SK-N-SH treated with all-trans-retinoic acid at 6 μM for 48 hours (cell line): ENCODE measurements at regions not wholly inside any gene's neighbourhood (a gene's known extent, or its start where the extent isn't known, plus 50 kb on each side); places are given as distances from the start of the nearest gene placed in this dataset.

Source experiments
- ATAC-seq: fragments of 200-7000 bp; cut with Tn5 transposase; 3 replicates; pipeline ENCODE4 v1.9.1; 2020; ENCODE audit warnings: mild to moderate bottlenecking, moderate library complexity
- BACH2 ChIP-seq: fragments of 250-450 bp; sonication (Bioruptor Pico); IDR thresholded peaks from 2 replicates; pipeline ENCODE4 v1.9.0; 2021; ENCODE audit warnings: mild to moderate bottlenecking, borderline replicate concordance
- CSDC2 ChIP-seq: fragments of 250-450 bp; sonication (Bioruptor Pico); IDR thresholded peaks from 2 replicates; pipeline ENCODE4 v1.5.0; 2020; ENCODE audit warnings: mild to moderate bottlenecking, moderate library complexity
- ESRRG ChIP-seq: fragments of 250-450 bp; sonication (Bioruptor Pico); IDR thresholded peaks from 2 replicates; pipeline ENCODE4 v1.6.1; 2021; ENCODE audit warnings: mild to moderate bottlenecking
- ISL1 ChIP-seq: fragments of 250-450 bp; sonication (Bioruptor Pico); IDR thresholded peaks from 2 replicates; pipeline ENCODE4 v2.1.2; 2022; ENCODE audit warnings: mild to moderate bottlenecking, moderate library complexity
- OSR1 ChIP-seq: fragments of 250-450 bp; sonication (Bioruptor Pico); IDR thresholded peaks from 2 replicates; pipeline ENCODE4 v1.8.0; 2022; ENCODE audit warnings: moderate library complexity, mild to moderate bottlenecking, inconsistent platforms
- PPARA ChIP-seq: fragments of 250-450 bp; sonication (Bioruptor Pico); IDR thresholded peaks from 2 replicates; pipeline ENCODE4 v1.5.0; 2020; ENCODE audit warnings: mild to moderate bottlenecking, borderline replicate concordance
- RARB ChIP-seq: fragments of 250-450 bp; sonication (Bioruptor Pico); IDR thresholded peaks from 2 replicates; pipeline ENCODE4 v1.8.0; 2021; ENCODE audit warnings: mild to moderate bottlenecking, moderate library complexity
- SNAI2 ChIP-seq: fragments of 250-450 bp; sonication (Bioruptor Pico); IDR thresholded peaks from 2 replicates; pipeline ENCODE4 v1.5.0; 2020; ENCODE audit warnings: mild to moderate bottlenecking, moderate library complexity
- TCF4 ChIP-seq: fragments of 250-450 bp; sonication (Bioruptor Pico); IDR thresholded peaks from 2 replicates; pipeline ENCODE4 v1.8.0; 2021; ENCODE audit warnings: mild to moderate bottlenecking, moderate library complexity, borderline replicate concordance
- TOX ChIP-seq: fragments of 250-450 bp; sonication (Bioruptor Pico); IDR thresholded peaks from 2 replicates; pipeline ENCODE4 v1.8.0; 2021; ENCODE audit warnings: mild to moderate bottlenecking, moderate library complexity, borderline replicate concordance
- ZC3H10 ChIP-seq: fragments of 250-450 bp; sonication (Bioruptor Pico); IDR thresholded peaks from 2 replicates; pipeline ENCODE4 v1.5.1; 2021; ENCODE audit warnings: mild to moderate bottlenecking, moderate library complexity
- ZFP3 ChIP-seq: fragments of 250-450 bp; sonication (Bioruptor Pico); IDR thresholded peaks from 2 replicates; pipeline ENCODE4 v1.5.0; 2020; ENCODE audit warnings: mild to moderate bottlenecking, moderate library complexity
- ZFP30 ChIP-seq: fragments of 450-650 bp; formaldehyde crosslinking; IDR thresholded peaks from 2 replicates; pipeline ENCODE4 v1.5.0; 2022; ENCODE audit warnings: mild to moderate bottlenecking, moderate library complexity
- ZNF70 ChIP-seq: fragments of 450-650 bp; formaldehyde crosslinking; IDR thresholded peaks from 2 replicates; pipeline ENCODE4 v1.5.0; 2020; ENCODE audit warnings: mild to moderate bottlenecking, moderate library complexity
- TF ChIP-seq, protein P1 (sequence below): fragments of 250-450 bp; sonication (Bioruptor Pico); IDR thresholded peaks from 2 replicates; pipeline ENCODE4 v1.8.0; 2021; ENCODE audit warnings: low read depth, mild to moderate bottlenecking, moderate library complexity, borderline replicate concordance
- TF ChIP-seq, protein P2 (sequence below): fragments of 250-450 bp; sonication (Bioruptor Pico); IDR thresholded peaks from 2 replicates; pipeline ENCODE4 v1.5.1; 2020; ENCODE audit warnings: low read depth, mild to moderate bottlenecking, moderate library complexity
- TF ChIP-seq, protein P3 (sequence below): fragments of 250-450 bp; sonication (Bioruptor Pico); IDR thresholded peaks from 2 replicates; pipeline ENCODE4 v1.5.1; 2021; ENCODE audit warnings: mild to moderate bottlenecking, moderate library complexity
- TF ChIP-seq, protein P4 (sequence below): fragments of 250-450 bp; sonication (Bioruptor Pico); IDR thresholded peaks from 2 replicates; pipeline ENCODE4 v1.8.0; 2020; ENCODE audit warnings: mild to moderate bottlenecking, moderate library complexity, borderline replicate concordance
- TF ChIP-seq, protein P5 (sequence below): fragments of 250-450 bp; sonication (Bioruptor Pico); IDR thresholded peaks from 2 replicates; pipeline ENCODE4 v1.5.0; 2020; ENCODE audit warnings: mild to moderate bottlenecking, moderate library complexity

DNA sequence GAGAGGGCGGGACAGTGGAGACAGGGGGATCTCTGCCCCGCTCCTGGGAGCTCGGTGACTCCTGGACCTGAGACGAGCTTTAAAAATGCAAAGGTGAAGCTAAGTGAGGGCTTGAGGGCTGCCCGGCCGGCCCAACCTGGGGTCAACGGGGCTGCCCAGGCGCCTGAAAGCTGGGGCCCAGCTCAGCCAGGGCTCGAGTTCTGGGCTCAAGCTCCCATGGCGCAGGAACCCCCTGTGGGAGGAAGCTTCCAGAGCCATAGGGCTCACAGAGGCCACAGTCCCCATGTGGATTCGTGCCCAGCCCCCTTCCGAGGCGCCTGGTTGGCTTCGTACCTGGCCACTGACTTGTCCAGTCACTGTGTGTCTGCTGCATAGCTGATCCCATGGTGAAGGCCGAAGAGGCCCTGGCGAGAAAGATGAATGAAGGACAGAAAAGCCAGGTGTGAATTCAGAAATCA, 75.8 kb upstream of the GSE1 start (continued):
- TF ChIP-seq, protein P1, sequence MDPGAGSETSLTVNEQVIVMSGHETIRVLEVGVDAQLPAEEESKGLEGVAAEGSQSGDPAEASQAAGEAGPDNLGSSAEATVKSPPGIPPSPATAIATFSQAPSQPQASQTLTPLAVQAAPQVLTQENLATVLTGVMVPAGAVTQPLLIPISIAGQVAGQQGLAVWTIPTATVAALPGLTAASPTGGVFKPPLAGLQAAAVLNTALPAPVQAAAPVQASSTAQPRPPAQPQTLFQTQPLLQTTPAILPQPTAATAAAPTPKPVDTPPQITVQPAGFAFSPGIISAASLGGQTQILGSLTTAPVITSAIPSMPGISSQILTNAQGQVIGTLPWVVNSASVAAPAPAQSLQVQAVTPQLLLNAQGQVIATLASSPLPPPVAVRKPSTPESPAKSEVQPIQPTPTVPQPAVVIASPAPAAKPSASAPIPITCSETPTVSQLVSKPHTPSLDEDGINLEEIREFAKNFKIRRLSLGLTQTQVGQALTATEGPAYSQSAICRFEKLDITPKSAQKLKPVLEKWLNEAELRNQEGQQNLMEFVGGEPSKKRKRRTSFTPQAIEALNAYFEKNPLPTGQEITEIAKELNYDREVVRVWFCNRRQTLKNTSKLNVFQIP (CRISPR knock-in tag), result no peak
- TF ChIP-seq RARB (CRISPR knock-in tag) (no peak), ZFP3 (CRISPR knock-in tag) (no peak), ZC3H10 (no peak), SNAI2 (no peak)
- TF ChIP-seq, protein P2, sequence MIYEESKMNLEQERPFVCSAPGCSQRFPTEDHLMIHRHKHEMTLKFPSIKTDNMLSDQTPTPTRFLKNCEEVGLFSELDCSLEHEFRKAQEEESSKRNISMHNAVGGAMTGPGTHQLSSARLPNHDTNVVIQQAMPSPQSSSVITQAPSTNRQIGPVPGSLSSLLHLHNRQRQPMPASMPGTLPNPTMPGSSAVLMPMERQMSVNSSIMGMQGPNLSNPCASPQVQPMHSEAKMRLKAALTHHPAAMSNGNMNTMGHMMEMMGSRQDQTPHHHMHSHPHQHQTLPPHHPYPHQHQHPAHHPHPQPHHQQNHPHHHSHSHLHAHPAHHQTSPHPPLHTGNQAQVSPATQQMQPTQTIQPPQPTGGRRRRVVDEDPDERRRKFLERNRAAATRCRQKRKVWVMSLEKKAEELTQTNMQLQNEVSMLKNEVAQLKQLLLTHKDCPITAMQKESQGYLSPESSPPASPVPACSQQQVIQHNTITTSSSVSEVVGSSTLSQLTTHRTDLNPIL (CRISPR knock-in tag), result no peak
- TF ChIP-seq, protein P3, sequence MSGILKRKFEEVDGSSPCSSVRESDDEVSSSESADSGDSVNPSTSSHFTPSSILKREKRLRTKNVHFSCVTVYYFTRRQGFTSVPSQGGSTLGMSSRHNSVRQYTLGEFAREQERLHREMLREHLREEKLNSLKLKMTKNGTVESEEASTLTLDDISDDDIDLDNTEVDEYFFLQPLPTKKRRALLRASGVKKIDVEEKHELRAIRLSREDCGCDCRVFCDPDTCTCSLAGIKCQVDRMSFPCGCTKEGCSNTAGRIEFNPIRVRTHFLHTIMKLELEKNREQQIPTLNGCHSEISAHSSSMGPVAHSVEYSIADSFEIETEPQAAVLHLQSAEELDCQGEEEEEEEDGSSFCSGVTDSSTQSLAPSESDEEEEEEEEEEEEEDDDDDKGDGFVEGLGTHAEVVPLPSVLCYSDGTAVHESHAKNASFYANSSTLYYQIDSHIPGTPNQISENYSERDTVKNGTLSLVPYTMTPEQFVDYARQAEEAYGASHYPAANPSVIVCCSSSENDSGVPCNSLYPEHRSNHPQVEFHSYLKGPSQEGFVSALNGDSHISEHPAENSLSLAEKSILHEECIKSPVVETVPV (CRISPR knock-in tag), result no peak

DNA sequence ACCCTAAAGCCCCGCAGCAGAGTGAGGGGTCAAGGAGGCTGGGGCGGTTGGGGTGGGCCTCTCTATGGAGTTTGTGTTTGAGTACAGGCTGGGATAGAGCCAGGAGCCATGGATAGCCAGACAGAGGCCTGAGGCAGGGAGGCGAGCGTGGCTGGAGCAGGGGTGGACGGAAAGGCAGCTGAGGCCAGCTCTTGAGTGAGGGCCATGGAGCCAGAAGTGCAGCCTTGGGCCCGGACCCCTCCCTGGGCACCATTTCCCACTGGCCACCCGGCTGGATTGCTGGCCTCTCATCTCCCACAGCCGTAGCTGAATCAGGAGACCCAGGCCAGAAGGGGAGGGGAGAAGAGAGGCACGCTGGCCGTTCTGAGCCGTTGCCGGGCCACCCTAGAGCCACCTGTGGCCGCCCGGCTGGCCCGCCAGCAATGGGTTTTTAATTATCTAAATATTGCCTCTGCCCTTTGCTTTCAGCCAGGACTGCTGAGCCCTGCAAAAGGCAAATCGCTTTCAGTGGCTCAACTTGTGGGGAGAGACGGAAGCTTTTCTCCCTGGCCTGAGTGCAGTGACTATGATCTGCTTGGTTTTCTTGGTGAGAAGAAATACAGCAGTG, 75.2 kb upstream of the GSE1 start:
- TF ChIP-seq, protein P3 (CRISPR knock-in tag), result no peak
- TF ChIP-seq, protein P4, sequence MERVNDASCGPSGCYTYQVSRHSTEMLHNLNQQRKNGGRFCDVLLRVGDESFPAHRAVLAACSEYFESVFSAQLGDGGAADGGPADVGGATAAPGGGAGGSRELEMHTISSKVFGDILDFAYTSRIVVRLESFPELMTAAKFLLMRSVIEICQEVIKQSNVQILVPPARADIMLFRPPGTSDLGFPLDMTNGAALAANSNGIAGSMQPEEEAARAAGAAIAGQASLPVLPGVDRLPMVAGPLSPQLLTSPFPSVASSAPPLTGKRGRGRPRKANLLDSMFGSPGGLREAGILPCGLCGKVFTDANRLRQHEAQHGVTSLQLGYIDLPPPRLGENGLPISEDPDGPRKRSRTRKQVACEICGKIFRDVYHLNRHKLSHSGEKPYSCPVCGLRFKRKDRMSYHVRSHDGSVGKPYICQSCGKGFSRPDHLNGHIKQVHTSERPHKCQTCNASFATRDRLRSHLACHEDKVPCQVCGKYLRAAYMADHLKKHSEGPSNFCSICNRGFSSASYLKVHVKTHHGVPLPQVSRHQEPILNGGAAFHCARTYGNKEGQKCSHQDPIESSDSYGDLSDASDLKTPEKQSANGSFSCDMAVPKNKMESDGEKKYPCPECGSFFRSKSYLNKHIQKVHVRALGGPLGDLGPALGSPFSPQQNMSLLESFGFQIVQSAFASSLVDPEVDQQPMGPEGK (CRISPR knock-in tag), result no peak
- no peak for TF ChIP-seq ZFP3 (CRISPR knock-in tag)
- no peak for TF ChIP-seq OSR1 (CRISPR knock-in tag)
- TF ChIP-seq CSDC2 (CRISPR knock-in tag), result no peak
- no peak for TF ChIP-seq TCF4 (CRISPR knock-in tag)
- TF ChIP-seq, protein P2 (CRISPR knock-in tag), result no peak
- TF ChIP-seq, protein P5, sequence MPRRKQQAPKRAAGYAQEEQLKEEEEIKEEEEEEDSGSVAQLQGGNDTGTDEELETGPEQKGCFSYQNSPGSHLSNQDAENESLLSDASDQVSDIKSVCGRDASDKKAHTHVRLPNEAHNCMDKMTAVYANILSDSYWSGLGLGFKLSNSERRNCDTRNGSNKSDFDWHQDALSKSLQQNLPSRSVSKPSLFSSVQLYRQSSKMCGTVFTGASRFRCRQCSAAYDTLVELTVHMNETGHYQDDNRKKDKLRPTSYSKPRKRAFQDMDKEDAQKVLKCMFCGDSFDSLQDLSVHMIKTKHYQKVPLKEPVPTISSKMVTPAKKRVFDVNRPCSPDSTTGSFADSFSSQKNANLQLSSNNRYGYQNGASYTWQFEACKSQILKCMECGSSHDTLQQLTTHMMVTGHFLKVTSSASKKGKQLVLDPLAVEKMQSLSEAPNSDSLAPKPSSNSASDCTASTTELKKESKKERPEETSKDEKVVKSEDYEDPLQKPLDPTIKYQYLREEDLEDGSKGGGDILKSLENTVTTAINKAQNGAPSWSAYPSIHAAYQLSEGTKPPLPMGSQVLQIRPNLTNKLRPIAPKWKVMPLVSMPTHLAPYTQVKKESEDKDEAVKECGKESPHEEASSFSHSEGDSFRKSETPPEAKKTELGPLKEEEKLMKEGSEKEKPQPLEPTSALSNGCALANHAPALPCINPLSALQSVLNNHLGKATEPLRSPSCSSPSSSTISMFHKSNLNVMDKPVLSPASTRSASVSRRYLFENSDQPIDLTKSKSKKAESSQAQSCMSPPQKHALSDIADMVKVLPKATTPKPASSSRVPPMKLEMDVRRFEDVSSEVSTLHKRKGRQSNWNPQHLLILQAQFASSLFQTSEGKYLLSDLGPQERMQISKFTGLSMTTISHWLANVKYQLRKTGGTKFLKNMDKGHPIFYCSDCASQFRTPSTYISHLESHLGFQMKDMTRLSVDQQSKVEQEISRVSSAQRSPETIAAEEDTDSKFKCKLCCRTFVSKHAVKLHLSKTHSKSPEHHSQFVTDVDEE (CRISPR knock-in tag), result no peak
- no peak for TF ChIP-seq ZNF70 (CRISPR knock-in tag)
- TF ChIP-seq ESRRG (CRISPR knock-in tag), result no peak
- no peak for TF ChIP-seq BACH2 (CRISPR knock-in tag)
- TF ChIP-seq, protein P1 (CRISPR knock-in tag), result no peak
- no peak for TF ChIP-seq PPARA (CRISPR knock-in tag)
- TF ChIP-seq ZFP30 (CRISPR knock-in tag), result no peak
- TF ChIP-seq ISL1 (CRISPR knock-in tag), result no peak
- no peak for TF ChIP-seq ZC3H10
- TF ChIP-seq RARB (CRISPR knock-in tag), result no peak
- no peak for TF ChIP-seq TOX
- TF ChIP-seq, all 23 proteins: peak for 0
- ATAC-seq, result no peak
